Stimulated activated CD4-positive, alpha-beta T cell treated with anti-CD3 and anti-CD28 coated beads, TNF-alpha, amount 100 ng/mL, for 48 hours (primary cell): ENCODE measurements at regions not wholly inside any gene's neighbourhood (a gene's known extent, or its start where the extent isn't known, plus 50 kb on each side); places are given as distances from the start of the nearest gene placed in this dataset.
"Not testable (repeated sequence)": the region's sequence is repeated elsewhere in the genome, so short reads cannot be mapped to it uniquely, and the experiment has no call there.

Experiments
- DNase-seq, 3 donors: peaks; one replicate each; pipeline ENCODE4 v3.0.0-alpha.2; 2020; ENCODE audit warnings: low read depth in 3 of 3

DNA sequence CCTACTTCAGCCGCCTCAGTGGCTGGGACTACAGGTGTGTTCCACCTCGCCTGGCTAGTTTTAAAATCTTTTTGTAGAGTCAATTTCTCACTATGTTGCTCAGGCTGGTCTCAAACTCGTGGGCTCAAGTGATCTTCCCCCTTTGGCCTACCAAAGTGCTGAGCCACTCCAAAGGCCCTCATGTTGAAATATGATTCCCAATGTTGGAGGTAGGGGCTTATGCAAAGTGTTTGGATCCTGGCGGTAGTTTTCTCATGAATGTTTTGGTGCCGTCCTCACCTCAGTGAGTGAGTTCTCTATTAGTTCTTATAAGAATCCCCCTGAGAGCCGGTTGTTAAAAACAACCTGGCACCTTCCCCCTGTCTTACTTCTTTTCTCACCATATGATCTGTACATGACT lies 784.6 kb downstream of the TMTC2 start:
- no peak for DNase-seq

DNA sequence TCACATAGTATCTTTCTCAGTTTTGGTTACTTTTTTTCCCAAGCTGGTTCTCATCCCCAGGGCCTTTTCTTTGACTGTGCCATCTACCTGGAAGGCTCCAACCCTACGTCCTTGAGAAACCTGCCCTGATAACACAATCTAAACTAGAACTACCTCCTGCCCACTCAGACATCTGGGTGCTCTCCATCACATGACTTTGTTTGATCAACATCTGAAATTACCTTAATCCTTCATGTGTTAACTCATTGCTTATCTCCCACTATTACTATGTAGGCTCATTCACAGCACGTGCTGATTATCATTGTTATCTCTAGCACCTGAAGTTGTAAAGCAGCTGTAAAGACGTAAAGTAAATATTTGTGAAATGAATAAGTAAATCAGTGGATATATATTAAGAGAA lies 784.0 kb downstream of the TMTC2 start:
- DNase-seq = no peak

DNA sequence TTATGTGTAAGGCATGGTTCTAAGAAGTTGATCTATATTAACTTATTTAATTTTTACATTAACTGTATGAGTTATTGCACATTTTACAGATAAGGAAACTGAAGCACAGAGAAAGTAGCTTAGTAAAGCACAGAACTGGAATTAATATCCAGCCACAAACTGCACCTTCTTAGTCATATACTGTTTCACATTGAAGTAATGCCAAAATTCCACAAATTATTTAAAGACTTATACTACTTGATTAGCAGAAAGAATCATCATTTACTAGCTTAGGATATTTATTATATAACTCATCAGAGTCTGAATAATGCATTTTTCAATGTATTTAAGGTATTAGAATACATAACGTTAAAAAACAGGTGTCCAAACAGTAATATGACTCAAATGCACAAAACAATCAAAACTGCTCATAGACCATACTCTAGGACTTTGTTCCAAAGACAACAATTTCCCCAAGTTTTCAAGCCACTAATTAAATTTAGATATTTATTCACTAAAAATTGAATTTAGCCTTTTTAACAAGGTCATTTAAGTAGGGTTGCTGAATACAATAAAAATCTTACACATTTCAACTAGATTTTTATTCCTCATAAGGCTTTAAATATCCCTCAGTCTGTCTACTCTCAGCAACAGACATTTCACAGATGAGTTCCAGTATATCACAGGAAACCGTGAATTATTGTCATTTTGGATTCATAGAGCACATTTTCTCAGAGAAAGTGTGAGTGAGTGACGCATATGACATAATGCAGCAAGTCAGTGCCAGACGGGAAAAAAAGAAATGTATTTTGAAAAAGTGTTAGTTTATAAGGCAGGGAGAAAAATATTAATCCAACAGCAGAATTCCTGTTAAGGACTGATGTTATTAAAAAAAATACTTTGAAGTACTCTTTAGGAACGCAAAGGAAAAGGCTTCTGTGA lies 782.5 kb downstream of the TMTC2 start:
- DNase-seq = no peak

DNA sequence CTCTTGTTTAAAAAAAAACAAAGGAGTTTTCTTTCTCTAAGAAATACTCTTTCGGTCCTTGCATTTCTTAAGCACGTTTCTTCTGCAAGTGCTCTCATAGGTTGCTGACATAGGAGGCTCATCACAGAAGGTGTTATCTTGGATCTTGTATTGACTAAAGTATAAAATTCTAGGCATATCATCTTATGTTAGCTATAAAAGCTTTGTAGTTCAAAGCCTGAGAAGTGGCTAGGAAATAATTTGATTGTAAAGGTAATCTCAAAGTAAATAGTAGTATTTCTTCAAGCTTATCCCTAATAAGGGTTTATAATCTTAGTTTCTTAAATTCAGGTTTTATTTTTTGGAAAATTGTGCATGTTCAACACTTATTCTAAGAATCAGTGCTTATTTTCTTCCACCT lies 778.9 kb downstream of the TMTC2 start:
- no peak for DNase-seq

DNA sequence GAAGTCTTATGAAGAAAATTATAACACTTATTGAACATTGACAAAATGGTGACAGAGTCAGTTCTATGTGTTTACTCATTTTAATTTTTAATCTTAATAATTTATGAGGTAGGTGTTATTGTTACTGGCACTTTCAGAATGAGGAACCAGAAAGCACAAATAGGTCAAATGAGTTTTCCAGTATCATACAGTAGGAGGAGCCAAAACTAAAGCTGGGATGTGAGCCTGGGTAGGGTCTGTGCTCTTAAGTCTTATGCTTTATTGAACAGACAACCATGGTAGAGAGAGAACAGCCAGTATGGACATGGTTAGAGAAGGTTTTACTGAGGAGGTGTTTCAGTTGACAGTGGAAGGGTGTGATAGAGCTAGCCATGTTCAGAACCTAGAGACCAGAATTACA lies 775.7 kb downstream of the TMTC2 start:
- no peak for DNase-seq

DNA sequence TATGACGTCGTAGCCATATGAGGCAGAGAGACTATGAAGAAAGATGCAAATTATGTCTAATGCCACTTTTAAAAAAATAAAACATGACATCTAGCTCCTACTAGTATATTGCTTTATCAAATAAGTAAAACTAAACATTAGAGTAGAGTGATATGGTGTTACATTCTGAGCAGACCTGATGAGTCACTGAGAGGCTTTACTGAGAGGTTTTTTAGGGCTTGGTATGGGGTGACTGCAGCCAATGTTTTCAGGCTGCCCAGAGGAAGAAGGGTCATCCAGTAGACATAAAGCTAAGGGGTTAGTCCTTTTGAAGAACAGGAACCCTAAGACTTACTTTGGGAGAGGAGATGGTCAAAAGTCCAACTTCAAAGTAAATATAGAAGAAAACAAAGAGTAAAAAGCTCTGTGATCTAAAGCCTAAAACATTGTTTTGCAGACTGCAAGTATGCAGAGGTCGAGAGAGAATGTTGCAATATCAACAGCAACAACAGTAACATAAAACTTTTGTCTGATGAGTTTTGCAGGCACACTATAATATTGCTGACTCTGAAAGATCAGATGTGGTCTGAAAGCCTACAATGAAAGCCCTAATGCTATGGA lies 774.7 kb downstream of the TMTC2 start:
- no peak for DNase-seq

DNA sequence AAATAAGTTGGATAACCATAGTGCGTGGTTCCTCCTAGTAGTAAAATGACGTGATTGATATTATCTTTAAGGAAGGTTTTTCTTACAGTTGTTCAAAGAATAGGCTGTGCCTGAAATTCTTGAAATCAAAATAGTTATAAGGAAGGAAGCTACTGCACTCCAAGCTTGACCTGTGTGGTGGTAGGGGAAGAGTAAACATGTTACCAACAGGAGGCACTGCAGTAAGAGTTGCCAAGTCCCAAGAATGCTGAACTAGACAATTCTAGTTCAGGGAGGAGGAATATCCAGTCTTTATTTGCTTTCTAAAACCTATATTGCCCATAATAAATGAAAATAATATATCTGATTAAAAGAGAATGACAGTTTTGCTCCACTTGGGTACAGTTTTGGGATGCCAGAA lies 764.5 kb downstream of the TMTC2 start:
- DNase-seq = no peak

DNA sequence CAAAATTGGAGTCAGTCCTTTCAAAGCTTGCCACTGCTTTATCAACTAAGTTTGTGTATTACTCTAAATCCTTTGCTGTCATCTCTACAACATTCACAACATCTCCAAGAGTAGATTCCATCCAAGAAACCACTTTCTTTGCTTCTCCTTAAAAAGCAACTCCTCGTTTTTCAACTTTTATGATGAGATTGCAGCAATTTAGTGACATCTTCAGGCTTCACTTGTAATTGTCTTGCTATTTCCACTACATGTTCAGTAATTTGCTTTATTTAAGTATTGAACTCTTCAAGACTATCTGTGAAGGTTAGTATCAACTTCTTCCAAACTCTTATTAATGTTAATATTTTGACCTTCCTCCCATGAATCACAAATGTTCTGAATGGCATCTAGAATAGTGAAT lies 747.9 kb downstream of the TMTC2 start:
- DNase-seq = no peak

DNA sequence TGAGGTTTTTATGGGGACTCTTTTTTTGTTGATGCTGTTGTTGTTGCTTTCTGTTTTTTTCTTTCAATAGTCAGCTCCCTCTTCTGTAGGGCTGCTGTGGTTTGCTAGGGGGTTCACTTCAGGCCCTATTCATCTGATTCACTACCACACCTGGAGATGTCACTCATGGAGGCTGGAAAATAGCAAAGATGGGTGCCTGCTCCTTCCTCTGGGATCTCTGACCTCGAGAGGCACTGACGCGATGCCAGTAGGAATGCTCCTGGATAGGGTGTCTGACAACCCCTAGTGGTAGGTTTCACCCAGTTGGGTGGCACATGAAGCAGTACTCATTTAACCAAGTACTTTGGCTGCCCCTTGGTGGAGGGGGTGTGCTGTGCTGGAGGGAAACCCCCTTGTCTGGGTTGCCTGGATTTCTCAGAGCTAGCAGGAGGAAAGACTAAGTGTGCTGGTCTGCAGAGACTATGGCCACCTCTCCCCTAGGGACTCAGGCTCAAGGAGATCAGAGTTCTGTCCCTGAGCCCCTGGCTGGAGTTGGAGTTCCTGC lies 745.5 kb downstream of the TMTC2 start:
- DNase-seq = no peak

DNA sequence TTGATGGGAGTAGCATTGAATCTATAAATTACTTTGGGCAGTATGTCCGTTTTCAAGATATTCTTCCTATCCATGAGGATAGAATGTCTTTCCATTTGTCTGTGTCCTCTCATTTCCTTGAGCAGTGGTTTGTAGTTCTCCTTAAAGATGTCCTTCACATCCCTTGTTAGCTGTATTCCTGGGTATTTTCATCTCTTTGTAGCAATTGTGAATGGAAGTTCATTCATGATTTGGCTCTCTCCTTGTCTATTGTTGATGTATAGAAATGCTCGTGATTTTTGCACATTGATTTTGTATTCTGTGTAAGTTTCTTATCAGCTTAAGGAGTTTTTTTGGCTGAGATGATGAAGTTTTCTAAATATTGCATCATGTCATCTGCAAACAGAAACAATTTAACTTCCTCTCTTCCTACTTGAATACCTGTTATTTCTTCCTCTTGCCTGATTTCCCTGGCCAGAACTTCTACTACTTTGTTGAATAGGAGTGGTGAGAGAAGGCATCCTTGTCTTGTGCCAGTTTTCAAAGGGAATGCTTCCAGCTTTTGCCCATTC lies 741.0 kb downstream of the TMTC2 start:
- DNase-seq = not testable (repeated sequence)

DNA sequence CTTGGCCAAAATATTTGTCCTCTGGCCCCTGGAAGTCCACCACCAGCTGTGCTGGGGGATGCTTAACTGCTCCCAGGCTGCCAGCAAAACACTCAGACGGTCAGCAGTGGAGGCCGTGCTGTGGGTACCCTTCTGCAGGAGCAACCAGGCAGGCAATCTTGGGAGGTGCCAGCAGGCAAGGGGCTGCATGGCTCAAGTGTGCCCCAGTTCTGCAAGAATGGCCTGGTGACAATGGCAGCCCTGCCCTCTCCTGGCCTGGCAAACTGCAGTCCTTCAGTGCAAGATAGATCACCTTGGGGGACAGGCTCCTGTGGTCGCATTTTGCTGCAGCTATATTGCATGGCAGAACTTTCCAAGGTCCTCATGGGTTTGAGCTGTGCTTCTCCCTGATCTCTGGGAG lies 728.3 kb downstream of the TMTC2 start:
- no peak for DNase-seq

DNA sequence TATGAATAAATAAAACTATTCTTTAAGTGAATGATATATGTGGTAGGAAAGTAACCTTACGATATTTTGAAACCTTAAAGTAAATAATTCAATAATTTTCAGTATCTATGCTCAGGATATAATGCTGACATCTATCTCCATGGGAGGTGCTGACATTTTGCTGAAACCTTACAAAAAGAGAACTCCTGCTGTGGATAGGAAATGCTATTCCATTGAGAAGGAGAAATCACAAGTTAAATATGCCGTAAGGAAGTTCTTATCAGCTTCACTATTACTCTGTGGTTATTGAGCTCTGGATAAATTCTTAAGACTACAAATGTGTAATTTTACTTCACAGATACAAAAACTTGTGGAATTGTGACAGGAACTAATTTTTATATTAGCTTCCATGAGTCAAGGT lies 722.1 kb downstream of the TMTC2 start:
- DNase-seq = no peak

DNA sequence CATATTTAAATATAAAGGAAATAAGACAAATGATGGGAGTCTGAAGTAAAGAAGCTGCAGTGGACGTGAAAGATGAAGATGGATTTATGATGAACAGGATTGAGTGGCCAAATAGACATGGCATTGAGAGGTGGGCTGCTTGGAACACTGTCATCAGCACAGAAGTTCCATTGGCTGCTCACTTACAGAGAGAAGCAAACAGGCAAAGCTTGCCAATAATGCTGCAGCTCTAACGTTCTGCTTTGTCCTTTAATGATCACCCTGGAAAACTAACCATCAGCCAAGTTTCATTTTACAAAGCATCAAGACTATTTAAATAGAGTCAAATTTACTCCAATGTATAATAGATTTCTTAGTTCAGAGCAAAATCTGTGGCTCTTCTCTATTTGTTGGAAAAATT lies 721.4 kb downstream of the TMTC2 start:
- no peak for DNase-seq

DNA sequence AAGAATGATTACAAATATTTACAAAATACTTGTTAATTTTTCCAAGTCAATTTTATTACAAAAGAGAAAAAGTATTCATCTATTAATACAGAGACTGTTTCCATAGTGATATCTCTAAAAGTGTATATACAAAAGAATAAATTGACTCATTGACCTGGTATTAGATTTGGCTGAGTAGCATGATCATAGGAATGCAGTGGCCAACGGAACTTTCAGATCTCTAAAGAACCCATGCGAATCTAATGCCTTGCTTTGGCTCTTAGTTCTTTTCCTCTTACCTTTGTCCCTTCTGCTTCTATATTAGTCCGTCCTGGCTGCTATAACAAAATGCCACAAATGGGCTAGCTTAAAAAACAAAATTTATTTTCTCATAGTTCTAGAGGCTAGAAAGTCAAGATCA lies 717.8 kb downstream of the TMTC2 start:
- DNase-seq = no peak

DNA sequence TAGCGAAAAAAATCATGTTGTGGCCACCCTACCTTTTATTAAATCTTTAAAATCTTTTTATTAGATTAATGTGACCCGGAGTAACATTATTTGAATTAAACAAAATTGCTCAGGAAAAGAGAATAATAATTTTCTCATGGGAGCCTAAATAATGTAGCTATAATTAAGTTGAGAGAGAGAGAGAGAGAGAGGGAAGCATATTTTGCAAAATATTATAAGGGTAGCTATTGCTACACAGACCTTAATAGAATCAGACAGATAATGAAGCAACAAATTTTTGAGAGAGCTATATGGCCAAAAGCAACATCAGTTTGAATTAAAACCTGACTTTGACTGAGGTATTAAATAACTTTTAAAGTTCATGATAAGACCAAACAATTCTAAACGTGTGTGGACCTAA lies 703.5 kb downstream of the TMTC2 start:
- no peak for DNase-seq

DNA sequence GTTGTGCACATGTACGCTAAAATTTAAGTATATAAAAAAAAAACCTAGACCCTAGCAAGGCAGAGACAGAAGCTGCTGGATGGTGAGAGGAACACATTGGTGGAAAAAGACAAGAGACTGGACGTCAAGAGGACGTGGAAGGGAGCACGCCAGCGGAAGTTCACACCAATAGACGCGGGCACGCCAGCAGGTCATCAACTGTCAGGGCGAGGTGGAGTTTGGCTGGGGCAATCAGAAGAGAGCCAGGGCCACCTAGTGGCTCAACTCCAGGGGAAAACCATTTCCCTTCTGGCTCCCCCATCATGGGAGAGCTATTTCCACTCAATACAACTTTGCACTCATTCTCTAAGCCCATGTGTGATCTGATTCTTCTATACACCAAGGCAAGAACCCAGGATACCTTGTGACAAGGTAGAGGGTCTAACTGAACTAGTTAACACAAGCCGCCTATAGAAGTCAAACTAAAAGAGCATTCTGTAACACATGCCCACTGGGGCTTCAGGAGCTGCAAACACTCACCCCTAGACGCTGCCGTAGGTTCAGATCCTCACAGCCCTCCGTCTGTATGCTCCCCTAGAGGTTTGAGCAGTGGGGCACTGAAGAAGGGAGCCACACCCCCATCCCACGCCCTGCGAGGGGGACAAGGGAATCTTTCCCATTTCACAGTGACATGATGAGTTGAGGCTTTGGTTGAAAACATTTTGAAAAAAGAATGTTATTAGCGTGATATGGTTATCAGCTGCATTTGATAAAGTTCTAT lies 702.7 kb downstream of the TMTC2 start:
- no peak for DNase-seq

DNA sequence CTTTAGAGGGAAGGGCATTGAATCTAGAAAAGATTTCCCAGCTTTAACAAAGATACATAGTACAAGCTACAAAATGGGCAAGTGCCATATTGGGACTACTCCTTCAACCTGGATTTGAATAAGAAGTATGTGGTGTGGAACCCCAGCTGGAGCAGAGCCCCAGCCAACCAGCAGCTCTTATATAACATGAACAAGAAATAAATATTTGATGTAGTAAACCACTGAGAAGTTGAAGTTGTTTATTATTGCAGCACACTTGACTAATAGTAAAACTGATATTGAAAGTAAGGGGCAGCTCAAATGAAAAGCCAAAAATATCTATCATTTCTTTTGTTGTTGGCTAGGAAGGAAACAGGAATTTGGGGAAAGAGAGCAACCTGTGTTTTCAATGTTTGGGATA lies 701.8 kb downstream of the TMTC2 start:
- no peak for DNase-seq

DNA sequence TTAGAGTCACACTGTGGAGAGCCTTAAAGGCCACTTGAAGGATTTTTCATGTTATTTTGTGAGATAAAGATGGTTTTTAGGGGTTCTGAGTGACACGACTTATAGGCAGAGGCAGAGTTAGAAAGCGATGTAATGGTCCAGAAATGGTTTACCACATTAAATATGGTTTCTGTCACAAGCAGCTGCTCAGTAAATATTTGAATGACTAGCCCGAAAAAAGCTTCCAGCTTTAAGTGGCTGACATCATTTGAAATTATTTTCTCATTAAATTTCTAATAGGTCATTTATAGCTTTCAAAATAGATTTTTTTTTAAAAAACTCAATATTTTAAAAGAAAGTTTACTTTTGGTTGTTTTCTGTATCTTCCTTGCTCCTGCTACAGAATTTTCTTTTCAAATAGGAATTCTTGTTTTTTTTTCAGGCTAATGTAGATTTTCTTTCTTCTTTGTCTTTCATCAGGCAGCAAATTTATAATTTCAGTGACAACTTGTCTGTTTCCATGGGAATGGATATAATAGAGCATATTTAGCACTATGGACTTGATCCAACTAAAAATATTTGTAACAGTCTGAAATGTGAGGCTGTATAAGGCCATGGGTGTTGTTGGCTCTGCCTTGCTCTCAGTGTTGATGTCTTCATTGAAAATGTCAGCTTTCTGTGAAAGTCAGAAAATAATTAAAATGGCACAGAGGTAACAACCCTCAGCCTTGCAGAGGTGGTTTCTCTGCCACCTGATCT lies 700.0 kb downstream of the TMTC2 start:
- no peak for DNase-seq

DNA sequence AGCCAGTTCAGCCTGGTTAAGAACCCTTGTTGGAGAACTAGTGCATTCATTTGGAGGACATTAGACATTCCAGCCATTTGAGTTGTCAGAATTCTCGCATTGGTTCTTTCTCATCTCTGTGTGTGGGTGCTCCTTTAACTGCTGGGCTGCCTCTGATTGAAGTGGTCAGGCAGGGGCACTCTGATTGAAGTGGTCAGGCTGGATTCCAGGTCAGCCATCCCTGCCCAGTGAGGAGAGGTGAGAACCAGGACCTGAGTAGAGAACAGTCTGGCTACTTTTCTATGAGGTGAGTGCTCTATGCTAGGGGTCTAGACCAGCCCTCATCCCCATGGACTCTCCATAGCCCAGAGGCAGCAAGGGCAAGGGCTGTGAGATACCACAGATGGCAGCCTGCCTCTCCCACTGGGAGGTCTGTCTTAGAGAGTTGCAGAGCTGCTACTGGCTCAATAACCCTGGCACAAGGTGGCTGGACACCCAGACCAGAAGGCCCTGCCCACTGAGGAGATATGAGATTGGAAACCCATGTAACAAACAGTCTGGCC lies 691.6 kb downstream of the TMTC2 start:
- DNase-seq = no peak

DNA sequence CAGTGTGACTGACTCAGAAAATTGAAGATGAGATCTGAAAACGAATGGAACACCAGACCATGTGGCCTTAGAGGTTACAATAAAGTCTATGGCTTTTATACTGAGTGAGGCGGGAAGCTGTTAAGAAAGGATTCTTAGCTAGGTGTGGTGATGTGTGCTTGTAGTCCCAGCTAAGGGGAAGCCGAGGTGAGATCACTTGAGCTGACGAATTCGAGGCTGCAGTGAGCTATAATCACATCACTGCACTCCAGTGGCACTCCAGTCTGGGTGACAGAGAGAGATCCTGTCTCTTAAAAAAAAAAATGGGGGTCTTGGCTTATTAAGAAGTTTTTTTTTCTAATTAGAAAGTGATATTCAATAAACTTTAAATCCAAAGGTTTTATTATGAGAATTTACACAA lies 678.6 kb downstream of the TMTC2 start:
- DNase-seq = no peak

DNA sequence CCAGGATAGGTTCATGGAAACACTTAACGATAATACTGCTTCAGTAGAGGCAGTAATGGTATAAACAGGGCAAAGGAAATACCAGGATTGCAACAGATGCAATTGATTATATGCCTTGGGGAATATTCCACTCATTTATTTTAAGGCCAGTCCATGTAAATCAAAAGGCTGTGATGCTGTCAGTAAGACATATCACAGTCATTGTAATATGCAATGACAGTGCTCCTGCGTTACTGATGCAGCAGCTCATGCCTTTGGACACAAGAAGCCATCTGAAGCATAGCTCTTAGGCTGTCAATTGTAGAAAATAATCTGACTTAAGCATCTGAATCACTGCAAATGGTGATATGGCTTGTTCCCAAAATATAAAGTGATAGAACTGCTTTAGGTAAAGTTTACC lies 674.8 kb downstream of the TMTC2 start:
- DNase-seq = no peak
